B cell (primary cell): ENCODE measurements at regions not wholly inside any gene's neighbourhood (a gene's known extent, or its start where the extent isn't known, plus 50 kb on each side); places are given as distances from the start of the nearest gene placed in this dataset.

ENCODE experiments used
- ATAC-seq: fragments of 200-7000 bp; cut with Tn5 transposase; one replicate; pipeline ENCODE4 v1.10.0; 2021; ENCODE audit warnings: low read depth, mild to moderate bottlenecking, moderate number of reproducible peaks, moderate library complexity
- CTCF ChIA-PET: fragments of 350-600 bp; sonication (Branson Sonifier 250); formaldehyde crosslinking; loops from one replicate; lab custom pipeline; 2021; ENCODE audit warnings: antibody characterized with exemption, inconsistent platforms; lab: Charles Lee
- POLR2A ChIA-PET: fragments of 350-600 bp; sonication (Branson Sonifier 250); formaldehyde crosslinking; loops from one replicate; lab custom pipeline; 2021; ENCODE audit warnings: antibody characterized with exemption; lab: Charles Lee
- DNase-seq: peaks from one replicate; pipeline ENCODE4 v3.0.0; 2013
- H2AFZ ChIP-seq: 2 replicates; pipeline ENCODE4 v1.6.1; 2012; ENCODE audit warnings: mild to moderate bottlenecking, low read depth, low read length; ENCODE audit not compliant: insufficient read depth, poor library complexity, severe bottlenecking
- H3K27ac ChIP-seq, 2 donors: 1 replicate in 1 of 2; 2 replicates in 1 of 2; pipeline ENCODE4 v1.5.1; 2012 to 2013; ENCODE audit warnings: low read length in 2 of 2, mild to moderate bottlenecking in 2 of 2, moderate library complexity in 1 of 2
- H3K27me3 ChIP-seq, 4 experiments: fragments of 200-600 bp in 1 of 4; sonication (generic) in 1 of 4; replicated peaks in 1 of 4; 1 replicate in 2 of 4; 2 replicates in 2 of 4; pipeline versions ENCODE4 v1.6.1 to v1.7.0; 2013 to 2016; ENCODE audit warnings: low read length in 3 of 4, mild to moderate bottlenecking in 2 of 4, mixed read lengths in 1 of 4, moderate library complexity in 1 of 4; ENCODE audit not compliant: insufficient read depth in 4 of 4, control insufficient read depth in 3 of 4; ENCODE audit errors: control extremely low read depth in 1 of 4
- H3K36me3 ChIP-seq, 2 experiments: replicated peaks in 1 of 2; 1 replicate in 1 of 2; 2 replicates in 1 of 2; pipeline versions ENCODE4 v1.6.1 to v1.7.1; 2013; ENCODE audit warnings: low read length in 1 of 2; ENCODE audit not compliant: insufficient read depth in 2 of 2, control insufficient read depth in 1 of 2; ENCODE audit errors: control extremely low read depth in 1 of 2, extremely low read depth in 1 of 2
- H3K4me1 ChIP-seq, 2 donors: fragments of 200-600 bp in 1 of 2; sonication (generic) in 1 of 2; 1 replicate in 1 of 2; 2 replicates in 1 of 2; pipeline versions ENCODE4 v1.5.1 to v1.6.1; 2013 to 2017; ENCODE audit warnings: low read length in 2 of 2; ENCODE audit not compliant: control insufficient read depth in 2 of 2, insufficient read depth in 2 of 2
- H3K4me2 ChIP-seq: replicated peaks from 2 replicates; pipeline ENCODE3; 2012; ENCODE audit warnings: mild to moderate bottlenecking, low read depth, low read length; ENCODE audit not compliant: poor library complexity, severe bottlenecking
- H3K4me3 ChIP-seq, 5 experiments: fragments of 200-600 bp in 1 of 5; sonication (generic) in 1 of 5; 1 replicate in 3 of 5; 2 replicates in 2 of 5; pipeline versions ENCODE4 v1.5.1 to v1.7.0; 2011 to 2016; ENCODE audit warnings: low read length in 4 of 5, mild to moderate bottlenecking in 4 of 5, low read depth in 2 of 5, control low read depth in 1 of 5, moderate library complexity in 1 of 5; ENCODE audit not compliant: insufficient read depth in 1 of 5; ENCODE audit errors: control extremely low read depth in 1 of 5, extremely low read depth in 1 of 5
- H3K79me2 ChIP-seq: fragments of 200-600 bp; sonication (generic); one replicate; pipeline ENCODE4 v1.6.0; 2016; ENCODE audit warnings: low read length; ENCODE audit not compliant: control insufficient read depth, insufficient read depth
- H3K9ac ChIP-seq: fragments of 200-600 bp; sonication (generic); 2 replicates; pipeline ENCODE4 v1.6.1; 2017; ENCODE audit warnings: mild to moderate bottlenecking, low read length, moderate library complexity
- H3K9me3 ChIP-seq, 3 donors: one replicate each; pipeline versions ENCODE4 v1.6.1 to v1.7.1; 2013; ENCODE audit warnings: low read length in 2 of 3; ENCODE audit not compliant: control insufficient read depth in 2 of 3, insufficient read depth in 1 of 3; ENCODE audit errors: control extremely low read depth in 1 of 3
- H4K20me1 ChIP-seq: 2 replicates; pipeline ENCODE4 v1.6.0; 2012; ENCODE audit warnings: mild to moderate bottlenecking, low read length; ENCODE audit not compliant: insufficient read depth, control insufficient read depth, poor library complexity, severe bottlenecking
- H3K27ac Mint-ChIP-seq: one replicate; pipeline ENCODE4 v1.8.0; 2021; ENCODE audit warnings: mixed read lengths
- H3K27me3 Mint-ChIP-seq: one replicate; pipeline ENCODE4 v1.8.0; 2021; ENCODE audit warnings: mixed read lengths
- H3K4me1 Mint-ChIP-seq: one replicate; pipeline ENCODE4 v1.8.0; 2021; ENCODE audit warnings: mixed read lengths
- H3K4me3 Mint-ChIP-seq: one replicate; pipeline ENCODE4 v1.8.0; 2021; ENCODE audit warnings: mixed read lengths
- H3K9me3 Mint-ChIP-seq: one replicate; pipeline ENCODE4 v1.8.0; 2022; ENCODE audit warnings: mixed read lengths; ENCODE audit not compliant: insufficient read depth
- CTCF ChIP-seq: fragments of 200-600 bp; IDR thresholded peaks from one replicate; pipeline ENCODE4 v1.8.0; 2022; ENCODE audit warnings: antibody characterized with exemption, mild to moderate bottlenecking
- EZH2 ChIP-seq: IDR thresholded peaks from 2 replicates; pipeline ENCODE4 v1.6.1; 2012; ENCODE audit warnings: borderline replicate concordance, low read depth, mild to moderate bottlenecking, moderate library complexity, low read length; ENCODE audit not compliant: insufficient read depth, poor library complexity, severe bottlenecking
- WGBS: methylation state at CpG from one replicate; pipeline ENCODE4 v1.1.5; 2013; ENCODE audit warnings: missing lambda C conversion rate; ENCODE audit not compliant: insufficient coverage; 5-methylcytosine and 5-hydroxymethylcytosine counted together
- intact Hi-C: fragments of 100-400 bp; cut with micrococcal nuclease; formaldehyde crosslinking; loops from one replicate; pipeline ENCODE4 v1.10.0; 2022

- ChIA-PET POLR2A (no interaction called here), CTCF (no interaction called here)
- Histone ChIP-seq H3K9ac (no peak overlapping the region), H3K27me3 (no peaks in the 10 kb centered on the region), H3K9me3 (peaks cover 0 to 11% (median 0%) of the 10 kb centered on the region in 3 donors), H2AFZ (no peak overlapping the region), H3K27ac (no peak overlapping the region), H3K4me1 (no peaks in the 10 kb centered on the region), H4K20me1 (no peaks in the 10 kb centered on the region), H3K4me2 (no peak overlapping the region), H3K79me2 (no peaks in the 10 kb centered on the region), H3K36me3 (no peaks in the 10 kb centered on the region), H3K4me3 (no peak overlapping the region)
- intact Hi-C loops = no loop called here
- no peaks in the 10 kb centered on the region for H3K27me3 Mint-ChIP-seq
- WGBS = 36% methylated on average over 6 of the region's 7 CpGs
- no peaks in the 10 kb centered on the region for H3K9me3 Mint-ChIP-seq
- TF ChIP-seq CTCF (no peak), EZH2 (no peak)
- no peak for DNase-seq
- ATAC-seq = no peak
- no peaks in the 10 kb centered on the region for H3K4me1 Mint-ChIP-seq
- no peak overlapping the region for H3K27ac Mint-ChIP-seq
- no peak overlapping the region for H3K4me3 Mint-ChIP-seq
Measured at GRCh38 chr7:50920031-50920635, 137.4 kb upstream of the GRB10 start.

DNA sequence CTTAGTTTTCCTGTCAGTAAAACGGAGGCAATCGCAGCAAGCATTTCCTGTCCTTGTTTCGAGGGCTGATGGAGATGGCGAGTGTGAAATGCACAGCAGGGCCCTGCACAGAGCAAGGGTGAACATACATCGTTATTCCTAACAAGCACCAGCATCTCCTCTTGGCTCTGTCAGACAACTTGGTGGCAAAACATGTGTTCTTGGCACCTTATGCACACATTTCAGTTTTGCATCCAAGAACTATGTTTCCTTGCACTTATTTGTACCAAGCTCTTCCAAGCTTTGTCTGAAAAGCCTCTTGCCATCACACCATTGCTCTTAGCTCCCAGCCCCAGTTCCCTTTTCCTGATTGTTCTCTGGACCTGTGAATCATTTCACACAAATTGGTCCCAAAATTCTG, 132.9 kb upstream of the GRB10 start:
- Mint-ChIP-seq H3K4me1 (no peaks in the 10 kb centered on the region), H3K9me3 (no peaks in the 10 kb centered on the region), H3K27me3 (no peaks in the 10 kb centered on the region), H3K4me3 (no peak overlapping the region), H3K27ac (no peak overlapping the region)
- Histone ChIP-seq H3K4me3 (no peak overlapping the region), H3K79me2 (no peaks in the 10 kb centered on the region), H3K9me3 (peaks cover 0 to 7% (median 0%) of the 10 kb centered on the region in 3 donors), H3K4me2 (no peak overlapping the region), H4K20me1 (no peaks in the 10 kb centered on the region), H2AFZ (no peak overlapping the region), H3K27ac (no peak overlapping the region), H3K36me3 (no peaks in the 10 kb centered on the region), H3K9ac (no peak overlapping the region), H3K4me1 (no peaks in the 10 kb centered on the region), H3K27me3 (no peaks in the 10 kb centered on the region)
- POLR2A ChIA-PET = no interaction called here
- 84% methylated on average over 5 of the region's 5 CpGs for WGBS
- TF ChIP-seq CTCF (no peak), EZH2 (no peak)
- DNase-seq (no peak), ATAC-seq (no peak)
- CTCF ChIA-PET = no interaction called here
- intact Hi-C loops = no loop called here
